H9 (cell line): ENCODE measurements at regions not wholly inside any gene's neighbourhood (a gene's known extent, or its start where the extent isn't known, plus 50 kb on each side); places are given as distances from the start of the nearest gene placed in this dataset.

ENCODE experiments used
- DNase-seq: peaks from one replicate; pipeline ENCODE4 v3.0.0-alpha.2; 2017
- H2AFZ ChIP-seq: one replicate; pipeline ENCODE4 v1.6.1; 2013; ENCODE audit warnings: mild to moderate bottlenecking, low read length, control low read depth, moderate library complexity
- H2AK5ac ChIP-seq: 2 replicates; pipeline ENCODE4 v1.6.1; 2013; ENCODE audit warnings: low read length, control low read depth, mixed read lengths; ENCODE audit not compliant: insufficient read length
- H2BK120ac ChIP-seq: one replicate; pipeline ENCODE4 v1.6.1; 2013; ENCODE audit warnings: low read depth, mild to moderate bottlenecking, low read length, control low read depth, inconsistent platforms; ENCODE audit not compliant: poor library complexity, severe bottlenecking
- H2BK12ac ChIP-seq: 2 replicates; pipeline ENCODE4 v1.6.1; 2013; ENCODE audit warnings: low read length, control low read depth, mixed read lengths, low read depth; ENCODE audit not compliant: insufficient read length
- H2BK15ac ChIP-seq: 2 replicates; pipeline ENCODE4 v1.6.1; 2013; ENCODE audit warnings: low read depth, low read length, control low read depth
- H2BK20ac ChIP-seq: one replicate; pipeline ENCODE4 v1.6.1; 2013; ENCODE audit warnings: low read depth, mild to moderate bottlenecking, low read length, control low read depth, inconsistent platforms; ENCODE audit not compliant: poor library complexity, severe bottlenecking
- H2BK5ac ChIP-seq: 2 replicates; pipeline ENCODE4 v1.6.1; 2013; ENCODE audit warnings: low read length, control low read depth, mixed read lengths; ENCODE audit not compliant: insufficient read length
- H3K14ac ChIP-seq: 2 replicates; pipeline ENCODE4 v1.6.1; 2013; ENCODE audit warnings: low read length, control low read depth; ENCODE audit not compliant: insufficient read depth
- H3K18ac ChIP-seq: 2 replicates; pipeline ENCODE4 v1.6.1; 2013; ENCODE audit warnings: low read depth, mild to moderate bottlenecking, mixed read lengths, low read length, control low read depth; ENCODE audit not compliant: insufficient read length
- H3K23ac ChIP-seq: 2 replicates; pipeline ENCODE4 v1.6.1; 2013; ENCODE audit warnings: low read length, control low read depth, mixed read lengths, low read depth; ENCODE audit not compliant: insufficient read length
- H3K23me2 ChIP-seq: 2 replicates; pipeline ENCODE4 v1.6.1; 2013; ENCODE audit warnings: low read depth, mild to moderate bottlenecking, mixed read lengths, low read length, control low read depth; ENCODE audit not compliant: insufficient read length, poor library complexity, severe bottlenecking
- H3K27ac ChIP-seq: 2 replicates; pipeline ENCODE4 v1.5.1; 2013; ENCODE audit warnings: low read length, control low read depth, mixed read lengths, low read depth; ENCODE audit not compliant: insufficient read length
- H3K27me3 ChIP-seq: 2 replicates; pipeline ENCODE4 v1.6.1; 2013; ENCODE audit warnings: low read length, control low read depth, inconsistent platforms; ENCODE audit not compliant: insufficient read depth
- H3K4ac ChIP-seq: 2 replicates; pipeline ENCODE4 v1.6.1; 2013; ENCODE audit warnings: low read depth, mild to moderate bottlenecking, control low read depth, inconsistent platforms, low read length, moderate library complexity
- H3K4me1 ChIP-seq: 2 replicates; pipeline ENCODE4 v1.6.1; 2013; ENCODE audit warnings: low read length, control low read depth, inconsistent platforms; ENCODE audit not compliant: insufficient read depth
- H3K4me2 ChIP-seq: 2 replicates; pipeline ENCODE4 v1.6.1; 2013; ENCODE audit warnings: low read length, control low read depth, mixed read lengths; ENCODE audit not compliant: insufficient read length, insufficient read depth
- H3K56ac ChIP-seq: 2 replicates; pipeline ENCODE4 v1.6.1; 2013; ENCODE audit warnings: low read depth, mild to moderate bottlenecking, mixed read lengths, low read length, control low read depth; ENCODE audit not compliant: insufficient read length
- H3K79me1 ChIP-seq: 2 replicates; pipeline ENCODE4 v1.6.1; 2013; ENCODE audit warnings: low read depth, mild to moderate bottlenecking, moderate library complexity, low read length, control low read depth, inconsistent platforms; ENCODE audit not compliant: insufficient read depth, poor library complexity, severe bottlenecking
- H3K79me2 ChIP-seq: 2 replicates; pipeline ENCODE4 v1.6.1; 2013; ENCODE audit warnings: low read length, control low read depth, inconsistent platforms; ENCODE audit not compliant: insufficient read depth
- H3K9ac ChIP-seq: 2 replicates; pipeline ENCODE4 v1.6.1; 2013; ENCODE audit warnings: low read length, control low read depth, mixed read lengths; ENCODE audit not compliant: insufficient read length; ENCODE audit errors: extremely low read depth
- H3K9me3 ChIP-seq: one replicate; pipeline ENCODE4 v1.6.1; 2013; ENCODE audit warnings: low read depth, low read length, inconsistent platforms; ENCODE audit not compliant: control insufficient read depth
- H3T11ph ChIP-seq: one replicate; pipeline ENCODE4 v1.6.1; 2013; ENCODE audit warnings: mild to moderate bottlenecking, low read length, control low read depth, inconsistent platforms
- H4K20me1 ChIP-seq: one replicate; pipeline ENCODE4 v1.6.1; 2013; ENCODE audit not compliant: control insufficient read depth, insufficient read length, insufficient read depth
- H4K5ac ChIP-seq: 2 replicates; pipeline ENCODE4 v1.6.1; 2013; ENCODE audit warnings: low read depth, mild to moderate bottlenecking, mixed read lengths, low read length, control low read depth; ENCODE audit not compliant: insufficient read length
- H4K8ac ChIP-seq: replicated peaks from 2 replicates; pipeline ENCODE4 v1.6.1; 2013; ENCODE audit warnings: low read length, control low read depth, mixed read lengths, low read depth; ENCODE audit not compliant: insufficient read length
- H4K91ac ChIP-seq: 2 replicates; pipeline ENCODE4 v1.6.1; 2013; ENCODE audit warnings: low read depth, mild to moderate bottlenecking, moderate library complexity, mixed read lengths, low read length, control low read depth; ENCODE audit not compliant: insufficient read length
- H3K27ac Mint-ChIP-seq, 3 experiments: 2 replicates in 2 of 3; 3 replicates in 1 of 3; pipeline ENCODE4 v1.8.0; 2020 to 2021; ENCODE audit warnings: mixed read lengths in 3 of 3, mild to moderate bottlenecking in 1 of 3, moderate library complexity in 1 of 3
- H3K27me3 Mint-ChIP-seq: 2 replicates; pipeline ENCODE4 v1.8.0; 2021; ENCODE audit warnings: low read depth, mild to moderate bottlenecking, moderate library complexity, mixed read lengths
- H3K36me3 Mint-ChIP-seq, 3 experiments: 2 replicates in 2 of 3; 3 replicates in 1 of 3; pipeline ENCODE4 v1.8.0; 2020 to 2021; ENCODE audit warnings: low read depth in 3 of 3, mixed read lengths in 3 of 3; ENCODE audit not compliant: insufficient read depth in 1 of 3
- H3K4me1 Mint-ChIP-seq, 2 experiments: 2 replicates each; pipeline ENCODE4 v1.8.0; 2020; ENCODE audit warnings: mixed read lengths in 2 of 2
- H3K4me3 Mint-ChIP-seq, 2 experiments: 2 replicates in 1 of 2; 3 replicates in 1 of 2; pipeline ENCODE4 v1.8.0; 2020 to 2021; ENCODE audit warnings: mild to moderate bottlenecking in 2 of 2, mixed read lengths in 2 of 2, moderate library complexity in 1 of 2
- H3K9me3 Mint-ChIP-seq, 2 experiments: 2 replicates in 1 of 2; 3 replicates in 1 of 2; pipeline ENCODE4 v1.8.0; 2020; ENCODE audit warnings: mild to moderate bottlenecking in 2 of 2, mixed read lengths in 2 of 2, moderate library complexity in 1 of 2
- CTCF ChIP-seq: fragments of 200-600 bp; sonication (generic); conservative IDR thresholded peaks from 3 replicates; pipeline ENCODE4 v1.8.0; 2021; ENCODE audit warnings: antibody characterized with exemption, mild to moderate bottlenecking
- WGBS: extraction: QIAGEN DNeasy Blood & Tissue Kit; methylation state at CpG from one replicate; pipeline ENCODE4 v1.1.7; 2013; ENCODE audit warnings: missing lambda C conversion rate, low lambda C conversion rate, mixed read lengths; ENCODE audit not compliant: insufficient read length; ENCODE audit errors: extremely low coverage; 5-methylcytosine and 5-hydroxymethylcytosine counted together

DNA sequence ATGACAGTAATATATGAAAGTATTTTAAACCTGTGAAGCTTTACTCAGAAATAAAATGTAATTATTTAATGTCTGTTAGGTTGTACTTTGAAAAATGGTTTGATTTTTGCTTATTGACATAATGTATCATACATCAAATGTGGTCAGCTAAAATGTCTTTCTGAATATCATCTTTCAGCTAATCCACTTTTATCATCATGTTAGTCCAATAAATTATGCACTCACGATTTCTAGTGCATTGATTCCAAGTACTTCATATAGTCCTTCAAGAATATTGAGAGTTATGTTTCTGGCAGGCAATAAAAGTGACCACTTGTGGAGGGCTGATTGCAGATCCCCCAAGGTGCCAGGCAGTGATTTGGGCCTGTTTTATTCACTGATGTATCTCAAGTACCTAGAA, 1204.1 kb downstream of the OLFM4 start:
- H4K20me1 ChIP-seq, result no peaks in the 10 kb centered on the region
- whole genome bisulfite sequencing, result no CpG with 5 or more reads among the region's 1 CpG
- H3K9ac ChIP-seq, result no peak overlapping the region
- H2BK15ac ChIP-seq, result no peak overlapping the region
- peaks cover 0 to 8% (median 2%) of the 10 kb centered on the region in 3 experiments; a peak in 4 of 7 replicates for H3K36me3 Mint-ChIP-seq
- H4K5ac ChIP-seq, result no peak overlapping the region
- H3T11ph ChIP-seq, result no peak overlapping the region
- H4K8ac ChIP-seq, result no peak overlapping the region
- H2BK120ac ChIP-seq, result no peak overlapping the region
- no peaks in the 10 kb centered on the region for H3K79me2 ChIP-seq
- no peak overlapping the region for H3K4me3 Mint-ChIP-seq
- H3K23me2 ChIP-seq, result no peaks in the 10 kb centered on the region
- no peak overlapping the region for H2BK5ac ChIP-seq
- H3K9me3 Mint-ChIP-seq, result peaks cover 3 to 5% of the 10 kb centered on the region in 2 experiments; a peak in 2 of 5 replicates
- no peak overlapping the region for H3K56ac ChIP-seq
- no peak overlapping the region for H2BK20ac ChIP-seq
- H4K91ac ChIP-seq, result no peak overlapping the region
- no peak overlapping the region for H2BK12ac ChIP-seq
- TF ChIP-seq CTCF, result no peak
- no peak for DNase-seq
- H2AFZ ChIP-seq, result no peak overlapping the region
- peaks cover 4 to 11% of the 10 kb centered on the region in 2 experiments; a peak in 2 of 4 replicates for H3K4me1 Mint-ChIP-seq
- H3K4me1 ChIP-seq, result no peaks in the 10 kb centered on the region; the same call in none of the 2 replicates
- no peak overlapping the region for H3K14ac ChIP-seq
- no peaks in the 10 kb centered on the region for H3K27me3 Mint-ChIP-seq
- no peaks in the 10 kb centered on the region for H3K9me3 ChIP-seq
- H3K18ac ChIP-seq, result no peak overlapping the region
- H3K23ac ChIP-seq, result no peak overlapping the region
- no peak overlapping the region for H2AK5ac ChIP-seq
- no peaks in the 10 kb centered on the region for H3K79me1 ChIP-seq
- no peak overlapping the region for H3K27ac Mint-ChIP-seq
- no peaks in the 10 kb centered on the region for H3K27me3 ChIP-seq
- no peak overlapping the region for H3K27ac ChIP-seq
- no peak overlapping the region for H3K4ac ChIP-seq
- no peak overlapping the region for H3K4me2 ChIP-seq
